ENCODE measurements at regions not wholly inside any gene's neighbourhood (a gene's known extent, or its start where the extent isn't known, plus 50 kb on each side); places are given as distances from the start of the nearest gene placed in this dataset.

- WGBS, 3 donors: 73 to 82% (median 74%) methylated on average over 5 of the region's 5 CpGs
- Histone ChIP-seq H3K27ac (ENCODE audit: low read depth in 1 of 3, low read length in 2 of 3) (no peak overlapping the region), H3K9me3 (ENCODE audit: control insufficient read depth in 2 of 2, insufficient read depth in 1 of 2, low read depth in 1 of 2, low read length in 1 of 2) (peaks cover 0 to 11% of the 10 kb centered on the region in 2 donors), H3K4me1 (ENCODE audit: control insufficient read depth in 3 of 3, insufficient read depth in 2 of 3, low read depth in 1 of 3, low read length in 2 of 3) (no peaks in the 10 kb centered on the region), H3K4me3 (ENCODE audit: low read depth in 1 of 3, low read length in 3 of 3) (no peak overlapping the region), H3K36me3 (ENCODE audit: control insufficient read depth in 3 of 3, insufficient read depth in 2 of 3, low read depth in 1 of 3, low read length in 3 of 3) (peaks cover 0 to 3% (median 0%) of the 10 kb centered on the region in 3 donors), H3K27me3 (ENCODE audit: control insufficient read depth in 3 of 3, insufficient read depth in 3 of 3, low read length in 3 of 3) (no peaks in the 10 kb centered on the region)
- no peak for FAIRE-seq
- DNase-seq: no peak
Measured at GRCh38 chr4:123577225-123577906, 180.8 kb downstream of the SPRY1 start.

GRCh38 chr4:123578276-123579029 is 181.9 kb downstream of the SPRY1 start:
- Histone ChIP-seq H3K36me3 (ENCODE audit: control insufficient read depth in 3 of 3, insufficient read depth in 2 of 3, low read depth in 1 of 3, low read length in 3 of 3) (peaks cover 0 to 3% (median 0%) of the 10 kb centered on the region in 3 donors), H3K27me3 (ENCODE audit: control insufficient read depth in 3 of 3, insufficient read depth in 3 of 3, low read length in 3 of 3) (no peaks in the 10 kb centered on the region), H3K9me3 (ENCODE audit: control insufficient read depth in 2 of 2, insufficient read depth in 1 of 2, low read depth in 1 of 2, low read length in 1 of 2) (peaks cover 0 to 11% of the 10 kb centered on the region in 2 donors), H3K4me3 (ENCODE audit: low read depth in 1 of 3, low read length in 3 of 3) (no peak overlapping the region), H3K4me1 (ENCODE audit: control insufficient read depth in 3 of 3, insufficient read depth in 2 of 3, low read depth in 1 of 3, low read length in 2 of 3) (no peaks in the 10 kb centered on the region), H3K27ac (ENCODE audit: low read depth in 1 of 3, low read length in 2 of 3) (no peak overlapping the region)
- no peak for DNase-seq
- WGBS, 3 donors: 77 to 91% (median 82%) methylated on average over 3 of the region's 3 CpGs
- FAIRE-seq: no peak

- H3K9me3 ChIP-seq (ENCODE audit: control insufficient read depth in 2 of 2, insufficient read depth in 1 of 2, low read depth in 1 of 2, low read length in 1 of 2): peaks cover 0 to 11% of the 10 kb centered on the region in 2 donors
Measured at GRCh38 chr4:123579961-123580360, 183.4 kb downstream of the SPRY1 start.

GRCh38 chr4:123580981-123581664 is 184.5 kb downstream of the SPRY1 start:
- H3K27ac ChIP-seq (ENCODE audit: low read depth in 1 of 3, low read length in 2 of 3): no peak overlapping the region
- peaks cover 0 to 3% (median 0%) of the 10 kb centered on the region in 3 donors for H3K36me3 ChIP-seq (ENCODE audit: control insufficient read depth in 3 of 3, insufficient read depth in 2 of 3, low read depth in 1 of 3, low read length in 3 of 3)
- WGBS, 3 donors: 95 to 96% (median 95%) methylated on average over 8 of the region's 8 CpGs
- no peak for FAIRE-seq
- peaks cover 0 to 11% of the 10 kb centered on the region in 2 donors for H3K9me3 ChIP-seq (ENCODE audit: control insufficient read depth in 2 of 2, insufficient read depth in 1 of 2, low read depth in 1 of 2, low read length in 1 of 2)
- DNase-seq: no peak
- no peaks in the 10 kb centered on the region for H3K4me1 ChIP-seq (ENCODE audit: control insufficient read depth in 3 of 3, insufficient read depth in 2 of 3, low read depth in 1 of 3, low read length in 2 of 3)
- no peaks in the 10 kb centered on the region for H3K27me3 ChIP-seq (ENCODE audit: control insufficient read depth in 3 of 3, insufficient read depth in 3 of 3, low read length in 3 of 3)
- no peak overlapping the region for H3K4me3 ChIP-seq (ENCODE audit: low read depth in 1 of 3, low read length in 3 of 3)

More at GRCh38 chr4:123579961-123580360, 183.4 kb downstream of the SPRY1 start:
- Histone ChIP-seq H3K36me3 (ENCODE audit: control insufficient read depth in 3 of 3, insufficient read depth in 2 of 3, low read depth in 1 of 3, low read length in 3 of 3) (peaks cover 0 to 3% (median 0%) of the 10 kb centered on the region in 3 donors), H3K4me1 (ENCODE audit: control insufficient read depth in 3 of 3, insufficient read depth in 2 of 3, low read depth in 1 of 3, low read length in 2 of 3) (no peaks in the 10 kb centered on the region), H3K4me3 (ENCODE audit: low read depth in 1 of 3, low read length in 3 of 3) (no peak overlapping the region), H3K27ac (ENCODE audit: low read depth in 1 of 3, low read length in 2 of 3) (no peak overlapping the region), H3K27me3 (ENCODE audit: control insufficient read depth in 3 of 3, insufficient read depth in 3 of 3, low read length in 3 of 3) (no peaks in the 10 kb centered on the region)
- no peak for DNase-seq
- 87 to 91% (median 88%) methylated on average over 2 of the region's 2 CpGs for WGBS, 3 donors
- FAIRE-seq: no peak

GRCh38 chr4:123581802-123582201 is 185.2 kb downstream of the SPRY1 start:
- peaks cover 0 to 11% of the 10 kb centered on the region in 2 donors for H3K9me3 ChIP-seq (ENCODE audit: control insufficient read depth in 2 of 2, insufficient read depth in 1 of 2, low read depth in 1 of 2, low read length in 1 of 2)
- no peak overlapping the region for H3K4me3 ChIP-seq (ENCODE audit: low read depth in 1 of 3, low read length in 3 of 3)
- peaks cover 0 to 3% (median 0%) of the 10 kb centered on the region in 3 donors for H3K36me3 ChIP-seq (ENCODE audit: control insufficient read depth in 3 of 3, insufficient read depth in 2 of 3, low read depth in 1 of 3, low read length in 3 of 3)
- FAIRE-seq (no peak), DNase-seq (no peak)
- WGBS, 3 donors: 90 to 93% (median 92%) methylated on average over 3 of the region's 3 CpGs
- H3K4me1 ChIP-seq (ENCODE audit: control insufficient read depth in 3 of 3, insufficient read depth in 2 of 3, low read depth in 1 of 3, low read length in 2 of 3): no peaks in the 10 kb centered on the region
- no peak overlapping the region for H3K27ac ChIP-seq (ENCODE audit: low read depth in 1 of 3, low read length in 2 of 3)
- no peaks in the 10 kb centered on the region for H3K27me3 ChIP-seq (ENCODE audit: control insufficient read depth in 3 of 3, insufficient read depth in 3 of 3, low read length in 3 of 3)

- Histone ChIP-seq H3K4me1 (ENCODE audit: control insufficient read depth in 3 of 3, insufficient read depth in 2 of 3, low read depth in 1 of 3, low read length in 2 of 3) (peaks cover 0 to 8% (median 0%) of the 10 kb centered on the region in 3 donors), H3K4me3 (ENCODE audit: low read depth in 1 of 3, low read length in 3 of 3) (no peak overlapping the region), H3K9me3 (ENCODE audit: control insufficient read depth in 2 of 2, insufficient read depth in 1 of 2, low read depth in 1 of 2, low read length in 1 of 2) (peaks cover 0 to 11% of the 10 kb centered on the region in 2 donors), H3K27me3 (ENCODE audit: control insufficient read depth in 3 of 3, insufficient read depth in 3 of 3, low read length in 3 of 3) (no peaks in the 10 kb centered on the region), H3K36me3 (ENCODE audit: control insufficient read depth in 3 of 3, insufficient read depth in 2 of 3, low read depth in 1 of 3, low read length in 3 of 3) (peaks cover 0 to 3% (median 0%) of the 10 kb centered on the region in 3 donors), H3K27ac (ENCODE audit: low read depth in 1 of 3, low read length in 2 of 3) (no peak overlapping the region)
- whole genome bisulfite sequencing, 3 donors: 69 to 78% (median 77%) methylated on average over 2 of the region's 2 CpGs
- DNase-seq (no peak), FAIRE-seq (no peak)
Measured at GRCh38 chr4:123583043-123583442, 186.4 kb downstream of the SPRY1 start.

DNA sequence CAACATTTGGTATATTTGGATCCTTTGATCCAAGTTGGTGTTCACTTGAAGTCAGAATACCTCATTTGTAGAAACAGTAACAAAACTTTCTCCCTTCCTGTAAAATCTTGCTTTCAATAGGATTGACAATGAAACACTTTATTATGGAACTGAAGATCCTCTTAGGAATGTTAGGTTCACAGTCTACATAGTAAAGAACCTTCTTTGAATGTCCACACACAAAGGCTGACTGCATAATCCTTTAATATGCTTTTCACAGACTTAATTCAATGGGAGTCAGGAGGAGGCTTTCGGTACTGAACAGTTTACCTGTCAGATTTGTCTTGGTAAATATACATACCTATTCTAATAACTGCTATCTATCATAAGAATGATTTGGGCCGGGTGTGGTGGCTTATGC is 188.5 kb downstream of the SPRY1 start:
- H3K4me1 ChIP-seq (ENCODE audit: control insufficient read depth in 3 of 3, insufficient read depth in 2 of 3, low read depth in 1 of 3, low read length in 2 of 3): peaks cover 3 to 18% (median 5%) of the 10 kb centered on the region in 3 donors
- DNase-seq: no peak
- no peak for FAIRE-seq
- no peak overlapping the region for H3K4me3 ChIP-seq (ENCODE audit: low read depth in 1 of 3, low read length in 3 of 3)
- H3K27ac ChIP-seq (ENCODE audit: low read depth in 1 of 3, low read length in 2 of 3): no peak overlapping the region
- WGBS, 3 donors: 94 to 96% (median 96%) methylated on average over 2 of the region's 2 CpGs
- H3K36me3 ChIP-seq (ENCODE audit: control insufficient read depth in 3 of 3, insufficient read depth in 2 of 3, low read depth in 1 of 3, low read length in 3 of 3): peaks cover 0 to 3% (median 0%) of the 10 kb centered on the region in 3 donors
- no peaks in the 10 kb centered on the region for H3K27me3 ChIP-seq (ENCODE audit: control insufficient read depth in 3 of 3, insufficient read depth in 3 of 3, low read length in 3 of 3)
- peaks cover 0 to 11% of the 10 kb centered on the region in 2 donors for H3K9me3 ChIP-seq (ENCODE audit: control insufficient read depth in 2 of 2, insufficient read depth in 1 of 2, low read depth in 1 of 2, low read length in 1 of 2)

DNA sequence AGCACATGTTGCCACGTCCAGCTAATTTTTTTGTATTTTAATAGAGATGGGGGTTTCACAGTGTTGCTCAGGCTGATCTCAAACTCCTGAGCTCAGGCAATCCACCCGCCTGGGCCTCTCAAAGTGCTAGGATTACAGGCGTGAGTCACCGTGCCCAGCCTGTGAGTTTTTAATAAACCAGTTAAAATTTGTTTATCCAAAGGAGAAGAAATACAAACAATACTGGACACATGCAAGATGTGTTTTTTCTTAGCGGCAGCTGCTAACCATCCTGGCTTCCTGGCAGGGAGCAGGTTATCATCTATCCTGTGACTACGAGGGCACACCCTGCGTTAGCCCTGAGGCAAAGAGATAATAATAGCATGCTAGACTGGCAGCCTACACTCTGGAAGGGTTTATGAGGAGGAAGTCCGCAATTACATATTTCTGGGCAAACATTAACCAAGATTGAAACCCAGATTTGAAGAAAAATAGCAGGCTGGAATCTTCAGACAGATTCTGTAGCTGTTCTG is 191.4 kb downstream of the SPRY1 start:
- Histone ChIP-seq H3K4me3 (ENCODE audit: low read depth in 1 of 3, low read length in 3 of 3) (no peak overlapping the region), H3K27ac (ENCODE audit: low read depth in 1 of 3, low read length in 2 of 3) (peak overlapping the region; percentile 30 to 81 (median 62)), H3K36me3 (ENCODE audit: control insufficient read depth in 3 of 3, insufficient read depth in 2 of 3, low read depth in 1 of 3, low read length in 3 of 3) (no peaks in the 10 kb centered on the region), H3K9me3 (ENCODE audit: control insufficient read depth in 2 of 2, insufficient read depth in 1 of 2, low read depth in 1 of 2, low read length in 1 of 2) (no peaks in the 10 kb centered on the region), H3K4me1 (ENCODE audit: control insufficient read depth in 3 of 3, insufficient read depth in 2 of 3, low read depth in 1 of 3, low read length in 2 of 3) (peaks cover 3 to 18% (median 5%) of the 10 kb centered on the region in 3 donors), H3K27me3 (ENCODE audit: control insufficient read depth in 3 of 3, insufficient read depth in 3 of 3, low read length in 3 of 3) (no peaks in the 10 kb centered on the region)
- WGBS, 3 donors: 13 to 37% (median 24%) methylated on average over 8 of the region's 8 CpGs
- peak; percentile 89 to 92 for DNase-seq
- FAIRE-seq: no peak

All from small intestine (tissue), 7 donors.